HG02885 (cell line): ENCODE measurements at regions not wholly inside any gene's neighbourhood (a gene's known extent, or its start where the extent isn't known, plus 50 kb on each side); places are given as distances from the start of the nearest gene placed in this dataset.
"Not testable (repeated sequence)": the region's sequence is repeated elsewhere in the genome, so short reads cannot be mapped to it uniquely, and the experiment has no call there.

Experiments used
- ATAC-seq: cut with Tn5 transposase; IDR thresholded peaks from one replicate; pipeline ENCODE4 v1.9.1; 2021; ENCODE audit warnings: mild to moderate bottlenecking; ENCODE audit not compliant: unreplicated experiment, poor library complexity

- no peak for ATAC-seq
These were observed 64.6 kb upstream of the KCTD7 start for GRCh38 chr7:66564045-66564444.

GRCh38 chr7:66570179-66570578 is 58.5 kb upstream of the KCTD7 start:
- not testable (repeated sequence) for ATAC-seq

GRCh38 chr7:66571568-66571967 is 57.1 kb upstream of the KCTD7 start:
- no peak for ATAC-seq

- ATAC-seq, result not testable (repeated sequence)
These were observed 54.7 kb upstream of the KCTD7 start for GRCh38 chr7:66573782-66574495.

GRCh38 chr7:66574768-66575167 is 53.9 kb upstream of the KCTD7 start:
- ATAC-seq, result not testable (repeated sequence)

- ATAC-seq, result no peak
These were observed 53.3 kb upstream of the KCTD7 start for GRCh38 chr7:66575398-66575797.

- ATAC-seq, result no peak
These were observed 52.0 kb upstream of the KCTD7 start for GRCh38 chr7:66576646-66577045.
